OCI-LY7 (cell line): ENCODE measurements at regions not wholly inside any gene's neighbourhood (a gene's known extent, or its start where the extent isn't known, plus 50 kb on each side); places are given as distances from the start of the nearest gene placed in this dataset.

Experiments
- BruUV-seq: library from RNA; stranded (reverse); fragments of 400-500 nt; replicated peaks from 2 replicates; lab custom pipeline; 2021; lab: Mats Ljungman, UMichigan
- CTCF ChIA-PET: fragments of 300-600 bp; sonication (Branson Sonifier 250); formaldehyde crosslinking; loops from one replicate; lab custom pipeline; 2022; ENCODE audit warnings: antibody characterized with exemption; ENCODE audit not compliant: unreplicated experiment; lab: Charles Lee
- POLR2A ChIA-PET: fragments of 300-600 bp; sonication (Branson Sonifier 250); formaldehyde crosslinking; loops from one replicate; lab custom pipeline; 2022; ENCODE audit warnings: antibody characterized with exemption; lab: Charles Lee
- DNase-seq: peaks from one replicate; pipeline ENCODE4 v3.0.0-alpha.2; 2015; ENCODE audit warnings: low spot score
- H2AFZ ChIP-seq: fragments of 200-600 bp; sonication (generic), shearing (Covaris generic); 2 replicates; pipeline ENCODE4 v1.6.1; 2014; ENCODE audit warnings: mild to moderate bottlenecking, antibody characterized with exemption, low read length, moderate library complexity
- H3K27ac ChIP-seq: fragments of 200-600 bp; sonication (generic); 2 replicates; pipeline ENCODE4 v1.5.1; 2014; ENCODE audit warnings: mixed run types, low read depth, mild to moderate bottlenecking, moderate library complexity, low read length, inconsistent platforms; ENCODE audit not compliant: poor library complexity, severe bottlenecking
- H3K36me3 ChIP-seq: fragments of 200-600 bp; sonication (generic); 2 replicates; pipeline ENCODE4 v1.6.1; 2014; ENCODE audit warnings: mild to moderate bottlenecking, antibody characterized with exemption, low read length, moderate library complexity, mixed read lengths; ENCODE audit not compliant: insufficient read depth
- H3K4me1 ChIP-seq: fragments of 200-600 bp; sonication (generic); 2 replicates; pipeline ENCODE4 v1.5.1; 2014; ENCODE audit warnings: mild to moderate bottlenecking, low read length; ENCODE audit not compliant: insufficient read depth, poor library complexity, severe bottlenecking
- H3K4me2 ChIP-seq: fragments of 200-600 bp; sonication (generic); 2 replicates; pipeline ENCODE4 v1.6.1; 2014; ENCODE audit warnings: mild to moderate bottlenecking, low read length
- H3K4me3 ChIP-seq: fragments of 200-600 bp; sonication (generic); 2 replicates; pipeline ENCODE4 v1.5.1; 2014; ENCODE audit warnings: mild to moderate bottlenecking, low read depth, low read length; ENCODE audit not compliant: poor library complexity, severe bottlenecking
- H3K79me2 ChIP-seq: fragments of 200-600 bp; sonication (generic); 2 replicates; pipeline ENCODE4 v1.6.1; 2016; ENCODE audit warnings: low read depth, mild to moderate bottlenecking, low read length, moderate library complexity, mixed read lengths; ENCODE audit not compliant: insufficient read depth
- H3K9me2 ChIP-seq: fragments of 200-600 bp; sonication (generic); 2 replicates; pipeline ENCODE4 v1.6.1; 2016; ENCODE audit warnings: mild to moderate bottlenecking, low read length, mixed read lengths; ENCODE audit not compliant: insufficient read depth
- H3K9me3 ChIP-seq: fragments of 200-600 bp; sonication (generic); 2 replicates; pipeline ENCODE4 v1.6.1; 2014; ENCODE audit warnings: mild to moderate bottlenecking, mixed run types, low read length, mixed read lengths
- H4K20me1 ChIP-seq: fragments of 200-600 bp; sonication (generic); 2 replicates; pipeline ENCODE4 v1.6.1; 2014; ENCODE audit warnings: mild to moderate bottlenecking, antibody characterized with exemption, low read length, moderate library complexity, mixed read lengths; ENCODE audit not compliant: insufficient read depth
- EZH2phosphoT487 ChIP-seq: fragments of 200-600 bp; sonication (generic); IDR thresholded peaks from 2 replicates; pipeline ENCODE4 v1.6.1; 2018; ENCODE audit warnings: low read depth, borderline replicate concordance, mild to moderate bottlenecking, mixed run types, antibody characterized with exemption, low read length, moderate library complexity, mixed read lengths
- intact Hi-C: fragments of 100-400 bp; cut with micrococcal nuclease; formaldehyde crosslinking; loops from one replicate; pipeline ENCODE4 v1.10.0; 2022; ENCODE audit not compliant: unreplicated experiment
- TF ChIP-seq, protein P1 (sequence below): fragments of 200-600 bp; sonication (generic); conservative IDR thresholded peaks from 2 replicates; pipeline ENCODE4 v1.5.1; 2014; ENCODE audit warnings: mild to moderate bottlenecking, antibody characterized with exemption, low read length, moderate library complexity, mixed read lengths

DNA sequence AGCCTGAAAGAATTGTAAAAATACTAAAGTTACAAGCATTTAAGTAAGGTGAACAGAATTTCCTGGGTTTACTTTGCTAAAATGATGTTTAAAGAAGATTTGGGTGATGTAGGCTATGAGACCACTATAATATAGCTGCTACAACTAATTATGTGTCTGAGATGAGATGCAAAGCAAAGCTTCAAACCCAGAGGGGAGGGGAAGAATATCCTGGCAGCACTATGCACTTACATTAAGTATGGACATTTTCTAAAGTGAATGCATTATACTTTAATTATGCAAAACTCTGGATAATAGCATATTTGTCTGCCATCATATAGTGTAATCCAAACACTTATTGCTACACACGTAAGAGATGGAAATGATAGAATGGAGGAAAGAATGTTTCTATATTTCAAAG is 1003.7 kb downstream of the GALC start:
- H3K9me2 ChIP-seq, result no peaks in the 10 kb centered on the region
- H3K4me1 ChIP-seq, result no peaks in the 10 kb centered on the region
- intact Hi-C loops, result no loop called here
- CTCF ChIA-PET, result no interaction called here
- H3K27ac ChIP-seq, result no peak overlapping the region
- no peaks in the 10 kb centered on the region for H4K20me1 ChIP-seq
- no peak overlapping the region; the same call in 1 of the 2 replicates for H2AFZ ChIP-seq
- TF ChIP-seq, protein P1, sequence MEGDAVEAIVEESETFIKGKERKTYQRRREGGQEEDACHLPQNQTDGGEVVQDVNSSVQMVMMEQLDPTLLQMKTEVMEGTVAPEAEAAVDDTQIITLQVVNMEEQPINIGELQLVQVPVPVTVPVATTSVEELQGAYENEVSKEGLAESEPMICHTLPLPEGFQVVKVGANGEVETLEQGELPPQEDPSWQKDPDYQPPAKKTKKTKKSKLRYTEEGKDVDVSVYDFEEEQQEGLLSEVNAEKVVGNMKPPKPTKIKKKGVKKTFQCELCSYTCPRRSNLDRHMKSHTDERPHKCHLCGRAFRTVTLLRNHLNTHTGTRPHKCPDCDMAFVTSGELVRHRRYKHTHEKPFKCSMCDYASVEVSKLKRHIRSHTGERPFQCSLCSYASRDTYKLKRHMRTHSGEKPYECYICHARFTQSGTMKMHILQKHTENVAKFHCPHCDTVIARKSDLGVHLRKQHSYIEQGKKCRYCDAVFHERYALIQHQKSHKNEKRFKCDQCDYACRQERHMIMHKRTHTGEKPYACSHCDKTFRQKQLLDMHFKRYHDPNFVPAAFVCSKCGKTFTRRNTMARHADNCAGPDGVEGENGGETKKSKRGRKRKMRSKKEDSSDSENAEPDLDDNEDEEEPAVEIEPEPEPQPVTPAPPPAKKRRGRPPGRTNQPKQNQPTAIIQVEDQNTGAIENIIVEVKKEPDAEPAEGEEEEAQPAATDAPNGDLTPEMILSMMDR, result no peak
- no peak for TF ChIP-seq EZH2phosphoT487
- H3K9me3 ChIP-seq, result 0 out of 2 replicates have a peak, but pooled peaks cover 4% of the 10 kb centered on the region
- POLR2A ChIA-PET, result no interaction called here
- no peak overlapping the region for H3K4me3 ChIP-seq
- no peak for DNase-seq
- no peaks in the 10 kb centered on the region for H3K36me3 ChIP-seq
- no peaks in the 10 kb centered on the region for H3K79me2 ChIP-seq
- H3K4me2 ChIP-seq, result no peak overlapping the region
- BruUV-seq, result no TSS peak

DNA sequence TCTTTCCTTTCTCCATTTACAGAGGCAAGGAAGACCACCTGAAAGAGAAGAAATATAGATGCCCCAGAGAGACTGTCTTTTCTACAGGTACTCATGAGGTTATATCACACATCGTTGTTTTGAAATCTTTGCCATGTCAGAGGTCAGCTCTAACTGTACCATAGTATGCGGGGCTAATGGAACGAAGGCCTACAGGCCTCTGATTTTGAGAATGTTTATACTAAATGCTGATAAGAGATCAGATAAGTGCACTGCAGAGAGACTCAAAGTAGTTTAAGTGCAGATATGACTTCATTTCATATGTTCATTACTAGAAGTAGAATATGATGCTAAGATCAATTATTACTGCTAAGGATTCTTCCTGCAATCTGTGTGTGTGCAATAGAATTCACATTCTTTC is 1005.0 kb downstream of the GALC start:
- H2AFZ ChIP-seq, result no peak overlapping the region

DNA sequence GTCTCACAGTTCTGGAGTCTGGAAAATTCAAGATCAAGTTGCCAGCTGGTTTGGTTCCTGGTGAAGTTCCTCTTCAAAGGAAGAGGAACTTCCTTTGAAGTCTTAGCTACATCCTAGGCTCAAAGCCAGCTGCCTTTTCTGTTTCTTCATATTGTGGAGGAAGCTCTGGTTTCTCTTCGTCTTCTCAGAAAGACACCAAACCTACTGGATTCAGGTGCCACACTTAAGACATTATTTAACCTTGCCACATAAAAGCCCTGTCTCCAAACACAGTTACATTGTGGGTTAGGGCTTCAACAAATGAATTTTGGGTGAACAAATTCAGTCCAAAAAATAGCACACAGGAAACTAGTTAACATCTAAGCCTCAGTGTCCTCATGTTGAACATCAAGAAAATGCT is 1019.8 kb downstream of the GALC start:
- POLR2A ChIA-PET, result no interaction called here
- Histone ChIP-seq H3K36me3 (no peaks in the 10 kb centered on the region), H3K4me2 (no peak overlapping the region), H3K4me1 (no peaks in the 10 kb centered on the region), H3K79me2 (no peaks in the 10 kb centered on the region), H2AFZ (no peak overlapping the region; the same call in 1 of the 2 replicates), H3K27ac (no peak overlapping the region), H4K20me1 (no peaks in the 10 kb centered on the region), H3K9me2 (no peaks in the 10 kb centered on the region), H3K9me3 (no peaks in the 10 kb centered on the region), H3K4me3 (no peak overlapping the region)
- CTCF ChIA-PET, result no interaction called here
- TF ChIP-seq EZH2phosphoT487, result no peak
- TF ChIP-seq, protein P1, result no peak
- DNase-seq, result peak; percentile 1
- no TSS peak for BruUV-seq
- intact Hi-C loops, result no loop called here

More for the DNA sequence above, 1005.0 kb downstream of the GALC start:
- intact Hi-C loops, result no loop called here
- BruUV-seq, result no TSS peak
- no peak for DNase-seq
- Histone ChIP-seq H3K79me2 (no peaks in the 10 kb centered on the region), H3K27ac (no peak overlapping the region), H3K36me3 (no peaks in the 10 kb centered on the region), H3K4me3 (no peak overlapping the region), H3K4me2 (no peak overlapping the region), H3K9me3 (0 out of 2 replicates have a peak, but pooled peaks cover 4% of the 10 kb centered on the region), H3K9me2 (no peaks in the 10 kb centered on the region), H4K20me1 (no peaks in the 10 kb centered on the region), H3K4me1 (no peaks in the 10 kb centered on the region)
- CTCF ChIA-PET, result no interaction called here
- TF ChIP-seq, protein P1, result no peak
- no peak for TF ChIP-seq EZH2phosphoT487
- POLR2A ChIA-PET, result interaction anchor here (0.7 kb wide), 1 partner anchor 251 kb away, joined by 3 read pairs; no protein-coding TSS in a partner anchor
